Small intestine (tissue), 7 donors: ENCODE measurements at regions not wholly inside any gene's neighbourhood (a gene's known extent, or its start where the extent isn't known, plus 50 kb on each side); places are given as distances from the start of the nearest gene placed in this dataset.
"Not testable (repeated sequence)": the region's sequence is repeated elsewhere in the genome, so short reads cannot be mapped to it uniquely, and the experiment has no call there.

ENCODE experiments used
- DNase-seq, 2 donors: peaks; one replicate each; pipeline versions ENCODE4 v3.0.0 to v3.0.0-alpha.2; 2013
- FAIRE-seq: peaks from 2 replicates; lab custom pipeline; 2012; peaks lifted over from hg19 to GRCh38; lab: Jason Lieb, UNC
- H3K27ac ChIP-seq, 3 donors: one replicate each; pipeline ENCODE4 v1.5.1; 2013; ENCODE audit warnings: low read length in 2 of 3, mild to moderate bottlenecking in 2 of 3, control low read depth in 1 of 3, inconsistent platforms in 1 of 3, low read depth in 1 of 3, moderate library complexity in 1 of 3
- H3K27me3 ChIP-seq, 3 donors: one replicate each; pipeline ENCODE4 v1.6.1; 2013; ENCODE audit warnings: low read length in 3 of 3, inconsistent platforms in 1 of 3; ENCODE audit not compliant: control insufficient read depth in 3 of 3, insufficient read depth in 3 of 3
- H3K36me3 ChIP-seq, 3 donors: one replicate each; pipeline ENCODE4 v1.6.1; 2013; ENCODE audit warnings: low read length in 3 of 3, inconsistent platforms in 1 of 3, low read depth in 1 of 3, mild to moderate bottlenecking in 1 of 3, moderate library complexity in 1 of 3; ENCODE audit not compliant: control insufficient read depth in 3 of 3, insufficient read depth in 2 of 3
- H3K4me1 ChIP-seq, 3 donors: one replicate each; pipeline ENCODE4 v1.6.1; 2013; ENCODE audit warnings: low read length in 2 of 3, inconsistent platforms in 1 of 3, low read depth in 1 of 3, mild to moderate bottlenecking in 1 of 3, moderate library complexity in 1 of 3; ENCODE audit not compliant: control insufficient read depth in 3 of 3, insufficient read depth in 2 of 3
- H3K4me3 ChIP-seq, 3 donors: one replicate each; pipeline ENCODE4 v1.5.1; 2013; ENCODE audit warnings: low read length in 3 of 3, control low read depth in 1 of 3, inconsistent platforms in 1 of 3, low read depth in 1 of 3, mild to moderate bottlenecking in 1 of 3, moderate library complexity in 1 of 3
- H3K9me3 ChIP-seq, 2 donors: one replicate each; pipeline ENCODE4 v1.6.1; 2013; ENCODE audit warnings: low read depth in 1 of 2, low read length in 1 of 2; ENCODE audit not compliant: control insufficient read depth in 2 of 2, insufficient read depth in 1 of 2
- WGBS, 3 donors: extraction: QIAGEN DNeasy Blood & Tissue Kit; methylation state at CpG; one replicate each; pipeline ENCODE4 v1.1.7; 2013; 5-methylcytosine and 5-hydroxymethylcytosine counted together
- donor health status: healthy with polysubstance abuse.
- donor health status: control.
- donor health status: control.
- donor health status: Bipolar disorder and iron deficiency.
- donor health status: healthy.

- H3K4me3 ChIP-seq = no peak overlapping the region
- no peaks in the 10 kb centered on the region for H3K36me3 ChIP-seq
- DNase-seq (peak; percentile 4 to 45), FAIRE-seq (no peak)
- no peaks in the 10 kb centered on the region for H3K4me1 ChIP-seq
- no peaks in the 10 kb centered on the region for H3K9me3 ChIP-seq
- H3K27me3 ChIP-seq = no peaks in the 10 kb centered on the region
- H3K27ac ChIP-seq = no peak overlapping the region
Observed at GRCh38 chr16:64089697-64090096, 1032.2 kb downstream of the CDH11 start.

GRCh38 chr16:64088838-64089237 is 1033.0 kb downstream of the CDH11 start:
- FAIRE-seq (no peak), DNase-seq (no peak)
- Histone ChIP-seq H3K27ac (no peak overlapping the region), H3K9me3 (no peaks in the 10 kb centered on the region), H3K27me3 (no peaks in the 10 kb centered on the region), H3K4me1 (no peaks in the 10 kb centered on the region), H3K4me3 (no peak overlapping the region), H3K36me3 (no peaks in the 10 kb centered on the region)
- WGBS, 3 donors = 74 to 83% (median 74%) methylated on average over 5 of the region's 5 CpGs

- WGBS, 3 donors = 66 to 81% (median 78%) methylated on average over 4 of the region's 4 CpGs
Observed at GRCh38 chr16:64085296-64085695, 1036.6 kb downstream of the CDH11 start.

GRCh38 chr16:64084706-64085105 is 1037.2 kb downstream of the CDH11 start:
- Histone ChIP-seq H3K27me3 (no peaks in the 10 kb centered on the region), H3K4me1 (no peaks in the 10 kb centered on the region), H3K27ac (no peak overlapping the region), H3K4me3 (no peak overlapping the region), H3K9me3 (no peaks in the 10 kb centered on the region), H3K36me3 (no peaks in the 10 kb centered on the region)
- WGBS, 3 donors = 72 to 78% (median 78%) methylated on average over 3 of the region's 3 CpGs
- FAIRE-seq (no peak), DNase-seq (no peak)

More at GRCh38 chr16:64085296-64085695, 1036.6 kb downstream of the CDH11 start:
- FAIRE-seq (no peak), DNase-seq (no peak)
- Histone ChIP-seq H3K27me3 (no peaks in the 10 kb centered on the region), H3K4me1 (no peaks in the 10 kb centered on the region), H3K9me3 (no peaks in the 10 kb centered on the region), H3K27ac (no peak overlapping the region), H3K36me3 (no peaks in the 10 kb centered on the region), H3K4me3 (no peak overlapping the region)

- Histone ChIP-seq H3K4me1 (no peaks in the 10 kb centered on the region), H3K9me3 (no peaks in the 10 kb centered on the region), H3K4me3 (no peak overlapping the region), H3K27me3 (no peaks in the 10 kb centered on the region), H3K27ac (no peak overlapping the region), H3K36me3 (no peaks in the 10 kb centered on the region)
- no peak for DNase-seq
- FAIRE-seq = no peak
- WGBS, 3 donors = 82 to 85% (median 82%) methylated on average over 4 of the region's 4 CpGs
Observed at GRCh38 chr16:64083428-64084129, 1038.3 kb downstream of the CDH11 start.

GRCh38 chr16:64077242-64077641 is 1044.6 kb downstream of the CDH11 start:
- FAIRE-seq (no peak), DNase-seq (no peak)
- Histone ChIP-seq H3K9me3 (no peaks in the 10 kb centered on the region), H3K4me3 (no peak overlapping the region), H3K27me3 (no peaks in the 10 kb centered on the region), H3K27ac (no peak overlapping the region), H3K36me3 (no peaks in the 10 kb centered on the region), H3K4me1 (no peaks in the 10 kb centered on the region)
- WGBS, 3 donors = 87 to 93% (median 90%) methylated on average over 2 of the region's 2 CpGs

GRCh38 chr16:64074706-64075105 is 1047.2 kb downstream of the CDH11 start:
- Histone ChIP-seq H3K4me3 (no peak overlapping the region), H3K27me3 (no peaks in the 10 kb centered on the region), H3K36me3 (no peaks in the 10 kb centered on the region), H3K9me3 (no peaks in the 10 kb centered on the region), H3K4me1 (no peaks in the 10 kb centered on the region), H3K27ac (no peak overlapping the region)
- 57 to 70% (median 68%) methylated on average over 3 of the region's 3 CpGs for WGBS, 3 donors
- FAIRE-seq (no peak), DNase-seq (no peak)

GRCh38 chr16:64072131-64072730 is 1049.6 kb downstream of the CDH11 start:
- 91 to 96% (median 95%) methylated on average over 21 to 34 of the region's 34 CpGs for WGBS, 3 donors
- not testable (repeated sequence) for FAIRE-seq

More at GRCh38 chr16:64072131-64072730, 1049.6 kb downstream of the CDH11 start:
- H3K36me3 ChIP-seq, H3K4me3 ChIP-seq, H3K27me3 ChIP-seq, DNase-seq, H3K9me3 ChIP-seq, H3K4me1 ChIP-seq, H3K27ac ChIP-seq: not testable (repeated sequence)
